NCI-H2227 (cell line): ENCODE measurements at regions not wholly inside any gene's neighbourhood (a gene's known extent, or its start where the extent isn't known, plus 50 kb on each side); places are given as distances from the start of the nearest gene placed in this dataset.

ENCODE experiments used
- DNase-seq: peaks from one replicate; lab custom pipeline; 2025; ENCODE audit not compliant: unreplicated experiment; lab: John Stamatoyannopoulos, UW

- DNase-seq, result no peak
Observed at GRCh38 chr15:48040166-48040817, 80.5 kb upstream of the SLC24A5 start.

- no peak for DNase-seq
Observed at GRCh38 chr15:48041454-48041853, 79.3 kb upstream of the SLC24A5 start.

DNA sequence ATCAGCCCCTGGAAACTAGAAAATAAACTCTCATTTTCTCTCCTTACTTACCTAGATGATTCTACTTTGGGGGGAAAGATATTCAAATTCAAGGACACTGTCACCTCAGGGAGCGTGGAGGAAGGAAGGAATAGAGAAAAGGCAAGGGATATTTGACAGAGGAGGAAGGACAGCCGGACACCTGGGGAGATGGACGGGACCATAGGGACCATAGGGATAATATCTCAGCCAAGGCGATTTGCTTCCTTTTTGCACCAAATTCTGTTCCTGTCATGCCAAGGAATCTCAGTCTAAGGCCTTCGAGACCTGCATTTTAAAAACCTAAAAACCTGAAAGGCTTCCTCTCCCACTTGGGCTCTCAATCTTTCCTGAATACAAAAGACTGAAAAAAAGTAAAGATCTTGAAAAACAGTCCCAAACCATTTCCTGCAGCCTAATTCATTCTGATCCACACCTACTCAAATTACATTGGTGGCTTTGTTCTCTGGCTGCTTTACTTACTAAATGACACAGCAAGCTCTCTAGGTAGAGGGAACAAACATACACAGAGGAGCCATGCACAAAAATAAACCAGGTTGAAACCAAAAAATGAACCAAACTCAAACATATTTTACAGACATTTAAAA lies 73.9 kb upstream of the SLC24A5 start:
- no peak for DNase-seq

GRCh38 chr15:48049736-48050135 lies 71.1 kb upstream of the SLC24A5 start:
- DNase-seq, result no peak

- no peak for DNase-seq
Observed at GRCh38 chr15:48052946-48053345, 67.8 kb upstream of the SLC24A5 start.

- DNase-seq, result no peak
Observed at GRCh38 chr15:48058371-48058770, 62.4 kb upstream of the SLC24A5 start.

- no peak for DNase-seq
Observed at GRCh38 chr15:48059791-48060190, 61.0 kb upstream of the SLC24A5 start.

DNA sequence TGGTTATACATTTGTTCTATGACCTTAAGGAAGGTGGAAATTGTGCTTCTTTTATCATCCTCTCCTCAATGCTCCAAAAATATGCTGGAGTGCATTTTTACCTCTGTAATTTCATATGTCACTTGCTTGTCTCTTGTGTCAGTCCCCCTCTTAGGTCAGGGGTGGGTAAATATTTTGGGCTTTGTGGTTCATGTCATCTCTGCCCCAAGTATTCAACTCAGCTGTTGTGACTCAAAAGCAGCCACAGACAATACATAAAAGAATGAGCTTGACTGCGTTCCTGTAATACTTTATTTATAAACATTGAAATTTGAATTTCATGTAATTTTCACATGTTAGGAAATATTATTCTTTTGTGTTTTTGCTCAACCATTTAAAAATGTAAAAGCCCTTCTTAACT lies 60.4 kb upstream of the SLC24A5 start:
- DNase-seq, result no peak

DNA sequence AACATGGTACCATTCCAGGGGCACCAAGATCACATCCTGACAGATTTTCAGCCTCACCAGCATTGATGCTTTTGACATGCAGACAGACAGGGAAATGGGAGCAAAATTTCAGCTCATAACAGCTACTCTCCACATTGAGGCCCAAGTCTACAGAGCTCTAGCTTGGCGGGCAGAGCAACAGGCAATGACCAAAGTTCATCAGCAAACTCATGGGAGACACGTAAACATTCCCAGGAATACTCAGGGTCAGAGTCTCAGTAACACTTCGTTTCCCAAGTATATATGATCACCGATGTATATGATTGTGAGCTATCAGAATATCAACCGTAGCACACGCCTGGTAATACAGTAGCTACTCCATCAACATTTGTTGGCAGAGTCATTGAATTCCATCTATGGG lies 59.2 kb upstream of the SLC24A5 start:
- DNase-seq, result no peak

- no peak for DNase-seq
Observed at GRCh38 chr15:48062148-48062872, 58.5 kb upstream of the SLC24A5 start.

- DNase-seq, result no peak
Observed at GRCh38 chr15:48063411-48063985, 57.3 kb upstream of the SLC24A5 start.

DNA sequence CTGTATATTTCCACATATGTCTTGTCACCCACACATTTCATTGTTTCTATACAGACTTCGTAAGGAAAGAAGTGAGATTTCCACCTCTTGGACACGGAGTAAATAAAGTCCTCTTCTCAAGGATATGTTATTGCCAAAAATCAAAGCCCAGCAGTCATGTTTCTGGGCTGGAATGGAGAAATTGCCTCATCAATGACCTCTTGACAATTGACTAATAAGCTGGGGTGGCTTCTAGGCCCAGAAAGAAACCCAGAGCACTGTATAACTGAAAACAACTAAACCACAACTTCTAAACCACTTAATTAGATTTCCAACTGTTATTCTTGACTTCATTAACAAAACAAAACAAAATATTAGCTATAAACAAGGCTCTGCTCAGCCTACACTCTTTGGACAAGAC lies 56.4 kb upstream of the SLC24A5 start:
- no peak for DNase-seq

GRCh38 chr15:48066456-48066855 lies 54.3 kb upstream of the SLC24A5 start:
- no peak for DNase-seq
